GM21723 (cell line): ENCODE measurements at regions not wholly inside any gene's neighbourhood (a gene's known extent, or its start where the extent isn't known, plus 50 kb on each side); places are given as distances from the start of the nearest gene placed in this dataset.

Experiments used
- ATAC-seq: cut with Tn5 transposase; IDR thresholded peaks from one replicate; pipeline ENCODE4 v1.9.1; 2021; ENCODE audit warnings: mild to moderate bottlenecking, moderate library complexity; ENCODE audit not compliant: unreplicated experiment

DNA sequence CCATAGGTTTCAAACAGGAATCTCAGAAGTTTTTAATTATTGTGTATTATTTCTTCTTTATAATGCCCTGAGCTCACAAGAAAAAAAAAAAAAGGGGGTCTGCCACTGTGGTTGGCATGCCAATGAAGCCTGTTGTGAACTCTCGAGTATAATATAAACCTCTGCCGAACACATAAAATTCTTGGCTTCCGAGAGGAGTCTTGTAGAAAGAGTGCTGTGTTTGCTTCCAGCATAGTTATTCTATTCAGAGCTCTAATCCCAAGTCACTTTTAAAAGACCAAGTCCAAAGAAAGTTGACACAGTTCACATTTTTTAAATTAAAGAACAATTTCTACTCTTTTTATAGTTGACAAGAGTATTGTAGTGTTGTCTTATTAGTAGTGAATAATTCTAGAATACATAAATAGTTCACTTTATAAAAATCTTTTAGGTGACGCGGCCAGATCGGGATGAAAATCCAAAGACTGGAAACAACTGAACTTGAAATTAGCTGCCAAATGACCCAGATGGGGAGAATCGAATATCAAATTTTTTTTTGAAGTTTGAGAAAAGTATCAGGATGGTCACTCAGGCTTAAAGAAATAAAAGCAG lies 293.2 kb downstream of the DUSP10 start:
- ATAC-seq, result no peak

DNA sequence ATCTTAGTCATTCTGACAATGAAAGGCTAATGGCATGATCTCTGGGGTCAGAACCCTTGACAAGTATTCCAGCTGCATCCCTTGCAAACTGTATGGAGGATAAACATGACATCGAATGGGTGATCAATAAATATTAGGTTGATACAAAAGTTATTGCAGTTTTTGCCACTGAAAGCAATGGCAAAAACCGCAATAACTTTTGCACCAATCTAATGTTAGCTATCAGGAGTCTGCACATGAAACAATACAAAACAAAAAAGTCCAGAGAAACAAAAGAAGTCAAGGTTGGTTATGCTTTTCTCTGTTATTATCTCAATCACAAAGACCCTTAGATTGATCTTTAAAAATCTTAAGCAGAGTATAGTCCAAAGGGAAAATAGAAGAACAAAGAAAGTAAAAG lies 292.7 kb downstream of the DUSP10 start:
- ATAC-seq, result no peak

DNA sequence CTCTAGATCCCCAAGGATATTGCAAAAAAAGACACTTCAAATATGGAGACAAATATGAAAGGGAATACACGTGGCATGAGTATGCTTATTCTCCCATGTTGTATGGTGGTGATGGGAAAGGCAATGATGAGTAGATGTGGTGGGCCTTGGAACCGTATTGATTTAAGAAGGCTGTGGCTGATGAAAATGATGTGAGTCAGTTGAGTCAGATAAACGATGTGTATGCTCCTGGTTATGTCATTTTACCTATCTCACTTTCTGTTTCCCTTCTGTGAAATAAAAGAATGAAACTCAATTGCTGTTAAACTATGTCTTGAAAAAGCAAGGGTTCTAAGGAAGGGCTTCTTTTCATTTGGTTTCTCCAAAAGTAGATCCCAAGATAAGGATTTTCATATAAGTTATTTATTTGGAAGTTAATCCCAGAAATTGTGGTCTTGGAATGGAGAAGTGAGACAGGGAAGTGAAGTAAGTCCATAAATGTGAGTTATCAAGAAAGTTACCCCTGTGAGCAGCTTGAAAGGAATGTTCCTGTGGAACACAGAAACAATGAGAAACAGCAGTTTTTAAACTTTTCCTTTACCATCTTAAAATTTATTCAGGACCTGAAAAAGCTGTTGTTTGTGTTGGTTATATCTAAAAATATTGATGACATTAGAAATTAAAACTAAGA lies 292.0 kb downstream of the DUSP10 start:
- ATAC-seq, result peak; percentile 57

DNA sequence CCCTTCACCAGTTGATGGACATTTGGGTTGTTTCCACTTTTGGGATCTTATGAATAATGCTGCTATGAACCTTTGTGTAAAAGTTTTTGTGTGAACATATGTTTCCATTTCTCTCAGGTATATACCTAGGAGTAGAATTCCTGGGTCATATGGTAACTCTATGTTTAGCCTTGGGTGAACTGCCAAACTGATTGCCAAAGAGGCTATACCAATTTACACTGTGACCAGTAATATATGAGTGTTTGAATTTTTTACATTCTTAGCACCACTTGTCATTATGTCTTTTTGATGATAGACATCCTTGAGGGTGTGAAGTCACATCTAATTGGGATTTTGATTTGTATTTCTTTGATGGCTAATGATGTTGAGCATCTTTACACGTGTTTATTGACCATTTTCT lies 290.1 kb downstream of the DUSP10 start:
- no peak for ATAC-seq

DNA sequence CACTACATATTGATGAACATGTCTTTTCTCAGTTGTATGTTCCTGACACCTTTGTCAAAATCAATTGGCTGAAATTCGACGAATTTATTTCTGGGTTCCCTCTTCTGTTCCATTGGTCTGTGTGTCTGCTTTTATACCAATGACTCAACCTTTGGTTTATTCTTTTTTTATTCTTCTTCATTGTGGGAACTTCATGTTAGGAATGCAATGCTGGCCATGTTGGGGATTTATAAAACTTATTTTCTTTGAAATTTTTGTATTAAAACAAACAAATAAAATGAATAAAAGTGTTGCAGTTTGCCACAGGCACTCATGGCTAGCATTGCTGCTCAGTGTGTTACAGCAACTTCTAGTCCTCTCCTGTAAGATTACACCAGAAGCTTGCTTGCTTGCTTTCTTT lies 287.8 kb downstream of the DUSP10 start:
- no peak for ATAC-seq

DNA sequence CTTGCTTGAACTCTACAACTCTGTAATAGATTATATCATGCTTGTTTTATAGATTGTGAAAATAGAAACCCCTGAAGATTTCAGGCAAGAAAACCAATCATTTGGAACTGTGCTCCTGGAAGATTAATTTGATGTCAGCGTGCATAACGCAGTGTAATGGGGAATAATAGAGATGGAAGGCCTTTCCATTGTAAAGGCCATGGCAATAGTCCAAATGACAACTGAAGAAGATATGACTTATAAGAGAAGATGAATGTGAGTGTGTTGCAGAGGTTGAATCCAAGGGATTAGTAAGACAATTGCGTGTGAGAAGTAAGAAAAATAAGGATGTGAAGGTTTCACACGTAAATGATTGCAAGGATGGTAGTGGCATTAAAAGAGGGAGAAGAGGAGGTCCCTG lies 285.0 kb downstream of the DUSP10 start:
- no peak for ATAC-seq

DNA sequence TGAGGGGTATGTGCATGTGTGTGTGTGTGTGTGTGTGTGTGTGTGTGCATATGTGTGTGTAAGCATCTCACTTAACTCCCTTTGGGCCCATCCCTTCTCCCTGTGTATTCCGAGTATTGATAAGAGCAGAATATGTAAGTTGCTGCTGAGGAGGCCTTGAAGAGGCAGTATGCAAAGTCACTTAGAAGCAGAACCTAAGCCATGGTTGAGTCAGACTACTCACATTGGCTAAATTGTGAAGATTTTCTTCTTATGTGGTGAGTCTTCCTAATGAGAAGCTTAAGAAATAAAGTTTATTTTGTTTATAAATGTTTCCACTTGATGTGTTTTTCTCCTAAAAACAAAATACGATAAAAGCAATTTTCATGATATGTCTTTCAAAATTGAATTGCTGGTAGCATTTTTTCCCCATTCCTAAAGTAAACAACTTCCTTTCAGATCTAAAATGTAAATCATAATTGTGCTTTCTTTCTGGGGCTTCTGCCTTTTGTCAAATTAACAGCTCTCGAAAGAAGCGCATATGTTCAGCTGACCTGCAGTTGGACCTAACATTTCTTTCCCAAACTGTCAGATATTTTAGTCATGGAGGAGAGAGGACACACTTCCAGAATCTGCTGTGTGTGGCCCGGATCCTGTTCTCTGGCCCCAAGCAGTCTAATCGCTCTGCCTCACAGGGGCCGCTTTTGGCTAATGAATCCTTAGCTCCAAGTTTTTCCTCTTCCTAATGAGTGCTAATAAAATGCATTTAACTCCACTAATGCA lies 284.0 kb downstream of the DUSP10 start:
- ATAC-seq, result no peak

DNA sequence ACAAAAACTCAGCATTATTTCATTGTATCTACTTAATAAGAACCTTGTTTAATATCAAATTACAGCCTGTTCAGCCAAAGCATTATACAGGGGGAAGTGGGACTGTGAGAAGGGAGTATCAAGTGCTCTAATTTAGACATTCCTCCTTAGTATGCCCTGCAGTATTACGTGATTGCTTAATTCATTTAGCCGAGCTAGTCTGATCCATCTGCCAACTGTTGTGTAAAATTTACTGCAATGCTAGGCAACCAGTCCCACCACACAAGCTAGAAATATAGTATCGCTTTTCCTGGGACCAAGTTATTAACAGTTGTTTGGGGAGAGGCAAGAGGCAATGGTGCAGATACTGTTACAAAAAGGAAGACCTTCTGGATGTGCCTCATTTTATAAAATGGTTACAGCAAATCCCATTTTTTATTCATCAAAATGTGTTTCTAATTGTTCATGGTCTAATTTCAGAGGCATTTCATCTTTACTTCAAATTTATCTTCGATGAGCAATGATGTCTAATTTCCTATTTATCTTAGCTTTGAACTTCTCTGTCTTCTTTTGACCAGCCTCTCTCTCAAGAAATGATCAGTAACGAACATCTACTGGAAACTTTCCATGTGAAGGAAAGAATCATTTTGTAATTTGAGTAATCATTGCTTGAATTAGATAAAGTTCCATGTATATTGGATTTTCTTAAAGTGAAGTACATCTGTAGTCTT lies 283.3 kb downstream of the DUSP10 start:
- ATAC-seq, result no peak

DNA sequence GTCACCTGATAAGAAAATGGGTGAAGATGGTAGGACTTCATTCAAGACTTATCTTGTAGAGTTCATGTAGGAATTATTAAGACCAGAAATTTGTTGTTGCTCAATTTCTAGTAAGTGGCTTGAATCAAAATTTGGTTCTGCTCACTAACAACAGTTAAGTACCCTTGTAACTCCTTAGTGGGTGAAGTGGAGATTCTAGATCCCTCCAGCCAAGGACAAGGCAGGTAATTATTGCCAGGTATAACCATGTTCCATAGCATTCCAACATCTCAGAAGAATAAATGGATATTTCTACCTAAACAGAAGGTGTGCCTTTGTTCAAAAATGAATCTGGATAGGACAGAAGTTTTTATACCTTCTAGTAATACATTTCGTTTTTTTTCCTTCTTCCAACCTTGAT lies 282.3 kb downstream of the DUSP10 start:
- no peak for ATAC-seq

DNA sequence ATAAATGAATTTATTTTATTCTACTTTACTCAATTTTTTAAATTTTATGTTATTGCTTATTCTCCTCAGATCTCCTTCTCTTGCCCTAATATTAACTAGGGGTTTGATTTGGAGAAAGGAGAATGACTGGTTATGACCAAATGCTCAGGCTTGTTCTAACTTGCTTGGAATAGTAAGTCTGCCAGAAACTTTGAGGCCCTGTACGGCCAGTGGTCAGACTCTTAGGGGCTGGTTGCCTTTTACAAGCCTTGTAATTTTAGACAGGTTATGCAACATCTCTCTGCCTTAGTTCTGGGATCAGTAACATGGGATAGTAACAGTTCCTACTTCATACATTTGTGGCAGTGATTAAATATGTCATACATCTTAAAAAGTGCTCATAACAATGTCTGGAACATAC lies 279.5 kb downstream of the DUSP10 start:
- no peak for ATAC-seq

DNA sequence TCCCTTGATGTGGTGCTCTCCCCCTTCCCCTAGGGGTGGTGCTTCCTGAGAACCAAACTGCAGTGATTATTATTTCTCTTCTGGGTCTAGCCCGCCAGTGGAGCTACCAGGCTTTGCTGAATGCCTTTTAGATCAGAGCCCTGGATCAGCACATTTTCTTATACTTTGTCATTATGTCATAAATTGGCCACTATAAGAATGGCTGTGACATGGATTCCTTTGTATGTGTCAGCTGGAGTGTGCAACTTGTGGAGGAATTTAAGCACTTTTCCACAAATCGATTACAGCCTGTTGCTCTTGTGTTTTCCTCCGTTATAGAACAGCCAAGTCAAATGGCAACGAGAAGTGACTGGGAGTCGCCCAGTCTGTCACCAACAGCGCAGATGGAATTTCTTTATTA lies 273.3 kb downstream of the DUSP10 start:
- ATAC-seq, result no peak

DNA sequence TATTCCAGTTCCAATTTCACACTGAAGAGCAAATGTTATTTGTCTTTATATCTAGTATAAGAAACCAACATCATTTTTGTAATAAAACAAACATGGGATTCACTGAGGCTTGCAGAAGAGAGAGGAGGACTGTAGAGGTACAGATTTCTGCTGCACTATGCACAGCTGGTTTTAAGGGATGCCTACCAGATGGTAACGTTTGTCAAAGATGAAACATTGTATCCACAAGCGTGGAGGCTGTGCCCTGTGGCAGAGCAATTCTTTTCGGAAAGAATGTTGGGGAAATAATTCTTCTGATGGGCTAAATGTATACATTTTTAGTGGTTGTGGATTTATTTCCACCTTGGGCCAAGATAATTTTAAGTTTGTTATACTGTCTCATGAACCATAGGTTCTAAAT lies 272.4 kb downstream of the DUSP10 start:
- no peak for ATAC-seq

DNA sequence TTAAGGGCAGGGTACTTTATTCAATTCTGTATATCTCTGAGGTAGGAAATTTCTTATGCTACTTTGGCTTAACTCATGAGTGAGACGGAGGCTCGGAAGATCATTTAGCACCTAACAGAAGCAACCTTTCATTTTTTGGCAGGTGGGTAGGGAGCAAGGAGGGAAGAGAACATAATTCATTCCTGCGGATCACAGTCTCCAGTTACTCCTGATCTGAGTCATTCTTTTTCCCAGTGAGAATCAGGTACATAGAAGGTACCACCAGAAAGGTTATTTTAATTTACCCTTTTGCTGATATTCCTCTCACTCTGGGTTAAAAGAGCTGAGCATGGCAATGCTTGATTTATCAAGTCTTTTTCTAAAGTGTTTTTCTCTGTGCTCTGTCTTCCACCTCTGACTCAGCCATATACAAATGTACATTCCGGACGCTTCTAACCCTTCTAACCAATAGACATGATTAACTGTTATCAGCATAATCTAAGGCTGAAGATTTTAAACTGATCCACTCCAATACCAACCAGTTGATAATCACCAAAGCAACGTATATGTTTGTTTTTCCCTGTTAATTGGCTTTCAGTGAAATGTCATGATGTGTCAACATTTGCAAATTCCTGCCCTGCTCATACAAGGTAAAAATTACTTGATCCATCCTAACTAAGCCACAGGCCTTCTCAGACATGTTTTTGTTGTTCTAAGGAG lies 271.7 kb downstream of the DUSP10 start:
- no peak for ATAC-seq

DNA sequence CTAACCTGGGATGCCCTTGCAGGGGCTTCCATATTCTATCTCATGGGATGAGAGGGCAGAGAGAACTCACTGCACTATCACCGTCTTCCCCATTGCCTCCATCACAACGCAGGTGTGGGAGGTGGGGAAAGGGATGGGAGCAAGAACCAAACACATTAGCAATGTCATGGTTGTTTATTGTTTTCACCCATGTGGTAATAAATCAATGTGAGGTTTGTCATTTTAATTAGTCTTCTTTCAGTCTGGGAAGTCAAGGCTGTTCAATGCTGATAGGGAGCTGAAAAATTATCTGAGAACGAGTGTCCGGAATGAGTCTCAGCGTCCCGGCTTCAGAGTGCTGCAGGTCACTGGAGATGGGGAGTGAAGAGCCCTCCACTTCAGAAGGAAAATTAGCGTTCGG lies 268.5 kb downstream of the DUSP10 start:
- no peak for ATAC-seq

DNA sequence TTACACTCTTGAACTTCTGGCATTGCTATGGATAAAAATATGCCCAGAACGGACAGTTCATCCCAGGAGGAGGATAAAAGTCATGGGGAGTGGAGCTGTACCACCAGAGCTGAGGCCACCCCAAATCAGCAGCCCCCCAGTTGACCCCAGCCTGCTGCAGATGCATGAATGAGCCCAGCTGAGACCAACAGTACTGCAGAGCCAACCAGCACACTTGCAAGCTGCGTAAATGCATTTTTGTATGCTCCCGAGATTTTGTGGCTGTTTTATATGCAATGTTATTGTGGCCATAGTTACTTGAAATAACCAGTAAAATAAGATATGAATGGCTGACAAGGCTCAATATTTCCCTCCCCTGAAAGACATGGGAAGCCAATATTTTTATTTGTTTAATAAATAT lies 264.6 kb downstream of the DUSP10 start:
- ATAC-seq, result no peak

DNA sequence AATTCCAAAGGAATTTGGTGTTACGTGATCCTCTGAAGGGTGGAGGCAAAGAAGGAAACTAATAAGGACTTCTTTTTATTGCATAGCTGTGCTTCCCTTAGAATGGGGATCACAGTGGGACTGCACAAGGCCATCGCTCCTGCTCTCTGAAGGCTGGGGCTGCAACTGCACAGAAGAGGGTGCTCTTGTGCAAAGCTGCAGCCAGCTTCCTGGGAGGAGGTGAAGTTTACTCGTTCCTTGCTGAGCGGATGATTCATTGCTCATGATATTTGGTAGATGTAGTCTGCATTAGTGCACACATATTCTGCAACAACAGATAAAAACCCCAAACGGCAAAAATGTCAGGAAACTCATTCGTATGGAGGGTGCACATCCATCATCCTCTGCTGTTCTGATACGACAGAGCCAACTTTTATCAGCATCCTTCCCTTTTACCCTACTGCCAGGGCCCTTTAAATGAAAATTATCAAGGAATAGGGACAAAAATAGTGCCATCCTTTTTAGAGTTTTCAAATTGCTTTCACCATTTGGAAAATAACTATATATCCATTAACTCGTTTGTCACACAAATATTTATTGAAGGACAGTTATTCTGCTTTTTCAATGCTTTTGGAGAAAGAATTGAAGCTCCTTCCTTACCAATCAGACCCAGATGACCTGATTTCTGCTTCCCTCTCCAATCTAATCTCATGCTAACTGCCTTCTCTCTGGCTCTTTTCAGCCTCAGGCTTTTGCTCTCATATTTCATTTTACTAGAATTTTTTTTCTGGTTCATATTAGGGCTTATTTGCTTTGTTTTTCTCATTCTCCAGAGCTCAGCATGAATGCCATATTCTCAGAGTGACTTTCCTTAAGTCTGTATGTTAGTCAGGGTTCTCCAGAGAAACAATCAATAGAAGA lies 263.6 kb downstream of the DUSP10 start:
- ATAC-seq, result peak; percentile 95

DNA sequence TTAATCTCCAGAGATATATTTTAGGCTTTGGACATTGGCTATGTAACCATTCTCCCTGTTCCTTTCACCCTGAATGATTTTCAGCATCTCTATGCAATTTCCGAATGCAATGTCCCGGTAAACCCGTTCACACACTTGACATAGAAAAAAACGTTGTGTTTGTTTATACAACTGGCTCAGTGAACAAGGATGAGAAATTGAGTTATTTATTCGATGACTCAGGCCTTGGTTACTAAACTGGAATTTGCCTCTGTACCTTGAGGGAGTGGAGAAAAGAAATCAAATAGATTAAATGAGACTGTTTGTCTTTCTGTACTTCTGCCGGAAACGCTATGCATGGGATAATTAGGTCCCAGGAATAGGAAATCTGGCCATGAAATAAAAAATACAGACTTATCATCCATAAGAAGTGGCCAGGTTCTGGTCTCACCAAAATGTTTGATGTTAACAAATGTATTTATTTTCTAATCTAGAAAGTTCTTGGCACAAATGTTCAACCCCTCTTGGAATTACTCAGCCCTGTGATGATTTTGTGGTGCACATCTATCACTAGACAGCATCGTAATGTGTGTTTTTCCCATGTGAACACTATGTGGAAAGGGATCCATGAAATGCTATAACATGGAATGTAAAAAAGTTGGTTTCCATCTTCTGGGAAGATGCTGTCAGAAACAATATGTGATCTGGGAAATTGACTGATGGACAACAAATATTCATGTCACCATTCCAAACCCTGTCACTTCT lies 253.9 kb downstream of the DUSP10 start:
- ATAC-seq, result no peak

DNA sequence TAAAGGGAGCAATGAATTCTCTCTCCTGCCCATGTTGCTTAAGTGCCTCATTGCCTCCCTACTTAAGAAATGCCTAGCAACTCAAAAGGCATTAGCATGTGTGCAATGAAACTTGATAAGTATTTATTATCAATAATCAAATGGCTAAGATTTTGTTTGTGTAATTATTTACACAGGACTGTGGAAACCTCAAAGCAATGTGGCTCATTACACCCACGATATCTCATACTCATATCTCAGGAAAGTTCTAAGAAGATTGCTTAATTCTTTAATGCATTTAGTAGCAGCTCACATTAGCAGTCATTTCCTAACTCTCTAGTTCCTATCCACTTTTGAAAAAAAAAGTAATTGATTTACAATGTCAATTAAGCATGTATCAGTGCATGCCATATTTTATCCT lies 253.3 kb downstream of the DUSP10 start:
- no peak for ATAC-seq

DNA sequence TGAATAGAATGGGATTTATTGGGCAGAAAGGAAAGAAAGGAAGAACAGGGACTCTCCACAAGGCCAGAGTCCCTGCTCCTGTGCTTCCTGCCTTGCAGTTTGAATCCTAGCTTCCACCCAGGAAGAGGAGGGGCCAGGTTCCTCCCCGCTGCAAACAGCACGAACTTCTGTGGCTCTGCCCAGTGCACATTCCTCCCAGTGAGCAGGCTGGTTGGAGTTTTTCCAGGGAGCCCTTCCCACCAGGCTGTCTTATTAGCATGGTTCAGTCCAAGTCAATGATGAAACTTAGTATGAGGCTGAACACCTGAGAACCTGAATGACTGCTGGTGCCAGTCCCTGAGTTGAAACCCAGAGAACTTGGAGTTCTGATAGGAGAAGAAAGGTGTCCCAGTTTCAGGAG lies 247.2 kb downstream of the DUSP10 start:
- ATAC-seq, result no peak
